GM21825 (cell line): ENCODE measurements at regions not wholly inside any gene's neighbourhood (a gene's known extent, or its start where the extent isn't known, plus 50 kb on each side); places are given as distances from the start of the nearest gene placed in this dataset.
"Not testable (repeated sequence)": the region's sequence is repeated elsewhere in the genome, so short reads cannot be mapped to it uniquely, and the experiment has no call there.

Experiments used
- ATAC-seq: cut with Tn5 transposase; IDR thresholded peaks from one replicate; pipeline ENCODE4 v1.9.1; 2021; ENCODE audit warnings: mild to moderate bottlenecking, moderate library complexity; ENCODE audit not compliant: unreplicated experiment

GRCh38 chr12:33672836-33673577 is 233.4 kb upstream of the SYT10 start:
- ATAC-seq = no peak

- ATAC-seq = no peak
These were observed 237.2 kb upstream of the SYT10 start for GRCh38 chr12:33676866-33677265.

DNA sequence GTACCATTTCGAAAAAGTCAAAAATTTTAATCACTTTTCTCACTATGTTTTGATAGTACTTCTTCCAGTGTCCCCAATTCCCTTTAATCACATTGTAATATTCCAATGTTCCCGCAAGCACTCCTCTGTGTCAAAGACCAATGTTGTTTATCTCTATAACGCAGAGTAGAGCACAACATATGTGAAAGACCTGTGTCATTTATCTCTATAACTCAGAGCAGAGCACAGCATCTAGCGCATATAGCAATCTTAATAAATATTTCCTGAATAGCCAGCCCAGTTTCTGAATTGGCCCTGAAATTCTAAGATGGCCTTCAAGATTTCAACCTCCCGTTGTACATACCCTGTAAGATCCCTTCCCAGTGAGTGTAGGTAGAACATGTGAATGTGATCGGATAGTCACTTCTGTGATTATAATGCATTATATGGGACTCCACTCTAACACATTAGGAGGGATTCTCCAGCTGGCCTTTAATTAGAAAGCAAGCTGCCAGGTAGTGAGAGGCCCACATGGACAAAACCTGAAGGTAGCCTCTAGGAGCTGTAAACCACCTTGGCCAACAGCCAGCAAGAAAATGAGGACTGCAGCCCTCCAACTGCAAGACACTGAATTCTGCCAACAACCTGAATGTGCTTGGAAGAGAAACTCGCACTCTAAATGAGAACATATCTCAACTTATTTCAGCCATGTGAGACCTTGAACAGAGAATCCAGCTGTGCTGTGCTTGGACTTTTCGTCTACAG is 238.8 kb upstream of the SYT10 start:
- ATAC-seq = no peak

DNA sequence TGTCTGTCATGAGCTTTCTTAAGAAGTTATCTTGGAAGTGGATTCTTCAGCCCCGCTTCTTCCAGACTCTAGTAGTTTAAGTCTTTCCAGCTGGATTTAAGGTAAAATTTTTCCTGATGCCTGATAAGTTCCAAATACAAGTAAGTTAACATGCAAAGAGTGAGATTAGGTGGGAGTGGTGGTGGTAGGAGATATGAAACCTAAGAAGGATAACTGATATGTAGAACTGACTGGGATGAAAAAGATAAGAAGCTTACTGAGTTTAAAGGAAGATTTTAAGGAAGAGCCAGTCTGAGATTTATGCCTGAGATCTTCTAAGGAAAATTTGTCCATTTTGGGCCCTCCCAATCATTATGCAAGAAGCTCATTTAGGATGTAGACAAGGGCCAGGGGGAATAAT is 250.9 kb upstream of the SYT10 start:
- no peak for ATAC-seq

DNA sequence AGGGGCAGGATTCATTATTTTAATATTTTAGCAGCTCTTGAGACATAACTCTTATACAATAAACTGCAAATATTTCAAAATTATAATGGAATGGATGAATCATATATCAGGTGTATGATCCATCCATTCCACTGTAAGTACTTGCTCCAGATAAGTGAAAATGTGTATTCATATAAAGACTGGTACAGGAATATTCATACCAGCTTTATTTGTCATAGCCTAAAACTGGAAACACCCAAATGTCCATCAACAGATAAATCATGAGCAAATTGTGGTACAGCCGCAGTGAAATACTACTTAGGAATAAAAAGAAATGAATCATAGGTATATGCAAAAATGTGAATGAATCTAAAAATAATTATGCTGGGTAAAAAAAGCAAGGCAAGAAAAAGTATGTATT is 263.6 kb upstream of the SYT10 start:
- no peak for ATAC-seq

GRCh38 chr12:33706927-33707326 is 267.3 kb upstream of the SYT10 start:
- no peak for ATAC-seq

DNA sequence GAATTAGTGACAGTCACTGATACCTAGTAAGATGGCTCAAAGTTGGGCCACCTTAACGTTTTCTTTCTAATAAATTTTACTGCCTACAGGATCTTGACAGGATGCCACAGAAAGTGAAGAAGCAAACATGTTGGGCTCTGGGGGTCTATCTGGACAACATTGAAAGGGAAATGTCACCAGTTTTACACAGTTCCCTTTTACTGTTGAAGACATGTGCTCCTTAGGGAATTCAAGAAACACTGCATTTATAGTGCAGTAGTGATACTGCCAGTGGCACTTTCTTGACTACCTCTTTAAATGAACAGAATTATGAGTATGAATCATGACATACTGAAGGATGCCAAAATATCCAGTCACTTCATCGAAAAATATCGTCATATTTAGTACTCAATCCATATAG is 269.3 kb upstream of the SYT10 start:
- no peak for ATAC-seq

GRCh38 chr12:33710548-33710947 is 270.9 kb upstream of the SYT10 start:
- ATAC-seq = no peak

- ATAC-seq = no peak
These were observed 279.0 kb upstream of the SYT10 start for GRCh38 chr12:33718631-33719030.

- no peak for ATAC-seq
These were observed 281.9 kb upstream of the SYT10 start for GRCh38 chr12:33721561-33721960.

GRCh38 chr12:33724867-33725266 is 285.2 kb upstream of the SYT10 start:
- ATAC-seq = no peak

GRCh38 chr12:33734871-33735270 is 287.4 kb upstream of the ALG10 start:
- no peak for ATAC-seq

GRCh38 chr12:33752854-33753253 is 269.4 kb upstream of the ALG10 start:
- ATAC-seq = no peak

- ATAC-seq = no peak
These were observed 264.6 kb upstream of the ALG10 start for GRCh38 chr12:33757701-33758100.

DNA sequence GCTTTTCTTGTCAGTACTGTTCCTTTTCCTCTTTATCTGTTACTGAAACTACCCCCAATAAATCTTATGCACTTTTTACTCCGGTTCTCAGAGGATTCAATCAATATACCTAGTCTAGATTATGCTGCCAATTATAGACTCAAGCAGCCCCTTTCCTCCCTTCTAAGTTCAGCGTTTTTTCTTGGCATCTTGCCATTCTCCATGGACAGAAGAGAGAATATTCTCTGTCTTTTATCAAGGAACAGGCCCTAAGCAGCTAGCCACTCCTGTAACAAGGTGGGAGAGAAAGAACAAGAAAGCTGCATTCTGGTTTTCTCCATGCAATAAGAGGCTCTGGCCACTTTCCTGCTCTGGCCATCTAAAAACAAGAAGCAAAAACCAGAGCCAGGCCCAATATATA is 263.0 kb upstream of the ALG10 start:
- ATAC-seq = no peak

- ATAC-seq = no peak
These were observed 259.0 kb upstream of the ALG10 start for GRCh38 chr12:33763331-33763730.

DNA sequence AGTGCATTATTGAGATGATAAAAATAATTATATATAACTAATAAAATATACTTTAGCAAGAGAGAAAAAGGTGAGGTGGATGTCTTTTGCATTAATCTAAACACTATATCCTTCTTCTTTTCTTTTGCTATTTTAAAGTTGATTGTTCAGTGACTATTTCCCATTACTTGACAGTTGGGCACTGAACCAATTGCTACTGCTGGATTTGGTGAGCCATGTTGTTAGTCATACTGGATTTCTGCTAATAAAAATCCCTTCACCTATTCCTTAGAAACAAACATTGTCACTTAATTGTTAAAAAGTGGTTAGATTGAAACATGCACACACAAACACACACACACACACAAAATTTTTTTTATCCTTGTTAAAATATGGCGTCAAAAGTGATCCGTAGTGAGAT is 251.6 kb upstream of the ALG10 start:
- no peak for ATAC-seq

DNA sequence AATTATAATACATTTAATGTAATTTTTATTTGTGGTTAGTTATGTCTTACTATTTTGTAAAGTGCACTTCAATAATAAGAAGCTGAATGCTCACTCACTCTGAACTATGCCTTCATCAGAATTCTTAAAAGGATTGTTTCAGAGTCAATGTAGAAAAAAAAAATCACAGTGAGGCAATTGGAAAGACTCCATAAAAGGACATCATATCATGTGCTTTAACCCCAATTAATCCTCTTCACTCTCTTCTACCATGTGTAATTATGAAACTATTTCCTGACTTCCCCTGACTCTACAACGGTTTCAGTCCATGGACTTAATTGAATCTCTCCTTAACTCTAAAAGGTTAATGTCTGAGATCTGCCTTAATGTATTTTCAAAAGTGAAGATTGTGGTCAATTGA is 250.4 kb upstream of the ALG10 start:
- ATAC-seq = no peak

DNA sequence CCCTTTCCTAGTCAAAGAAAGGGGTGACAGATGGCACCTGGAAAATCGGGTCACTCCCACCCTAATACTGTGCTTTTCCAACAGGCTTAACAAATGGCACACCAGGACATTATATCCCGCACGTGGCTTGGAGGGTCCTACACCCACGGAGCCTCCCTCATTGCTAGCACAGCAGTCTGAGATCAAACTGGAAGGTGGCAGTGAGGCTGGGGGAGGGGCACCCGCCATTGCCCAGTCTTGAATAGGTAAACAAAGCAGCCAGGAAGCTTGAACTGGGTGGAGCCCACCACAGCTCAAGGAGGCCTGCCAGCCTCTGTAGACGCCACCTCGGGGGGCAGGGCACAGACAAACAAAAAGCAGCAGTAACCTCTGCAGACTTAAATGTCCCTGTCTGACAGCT is 249.2 kb upstream of the ALG10 start:
- not testable (repeated sequence) for ATAC-seq

GRCh38 chr12:33786532-33786931 is 235.8 kb upstream of the ALG10 start:
- ATAC-seq = no peak

GRCh38 chr12:33794954-33795353 is 227.3 kb upstream of the ALG10 start:
- no peak for ATAC-seq

- no peak for ATAC-seq
These were observed 226.8 kb upstream of the ALG10 start for GRCh38 chr12:33795536-33795935.

DNA sequence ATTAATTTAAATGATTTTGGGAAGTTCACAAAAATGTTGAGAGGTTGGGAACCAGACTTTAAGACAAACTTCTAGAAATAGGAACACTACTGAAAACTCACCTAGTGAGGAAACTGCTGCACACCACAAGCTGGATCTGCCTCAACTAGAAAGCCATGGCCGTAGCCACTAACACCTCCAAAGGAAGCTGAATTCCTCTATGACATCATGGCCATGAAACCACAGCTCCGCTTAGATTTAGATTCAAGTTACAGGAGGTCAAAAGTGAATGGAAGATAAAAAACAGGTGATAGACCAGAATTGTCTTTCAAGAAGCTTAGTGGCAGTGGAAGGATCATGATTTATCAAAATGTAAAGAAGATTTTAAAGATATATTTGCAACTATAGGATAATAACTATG is 208.8 kb upstream of the ALG10 start:
- no peak for ATAC-seq
